ENCODE measurements at regions not wholly inside any gene's neighbourhood (a gene's known extent, or its start where the extent isn't known, plus 50 kb on each side); places are given as distances from the start of the nearest gene placed in this dataset.
"Not testable (repeated sequence)": the region's sequence is repeated elsewhere in the genome, so short reads cannot be mapped to it uniquely, and the experiment has no call there.

DNA sequence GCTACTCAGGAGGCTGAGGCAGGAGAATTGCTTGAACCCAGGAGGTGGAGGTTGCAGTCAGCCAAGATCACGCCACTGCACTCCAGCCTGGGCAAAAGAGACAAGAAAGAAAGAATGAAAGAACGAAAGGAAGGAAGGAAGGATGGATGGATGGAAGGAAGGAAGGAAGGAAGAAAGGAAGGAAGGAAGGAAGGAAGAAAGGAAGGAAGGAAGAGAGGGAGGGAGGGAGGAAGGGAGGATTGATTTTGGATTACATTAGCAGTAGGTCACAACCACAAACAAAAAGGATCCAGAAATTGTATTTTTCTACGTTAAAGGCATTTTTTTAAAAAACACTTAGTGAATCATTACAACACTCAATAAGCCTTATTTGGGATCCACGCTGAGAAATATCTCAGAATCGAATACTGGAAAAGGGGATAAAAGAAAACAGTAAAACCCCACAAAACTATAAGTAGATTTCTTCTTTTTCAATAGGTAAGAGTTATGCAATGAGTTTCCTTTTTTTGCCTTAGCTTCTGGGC lies 136.9 kb upstream of the FREM1 start:
- Histone ChIP-seq H3K4me3 (no peak overlapping the region), H3K27ac (no peak overlapping the region)

DNA sequence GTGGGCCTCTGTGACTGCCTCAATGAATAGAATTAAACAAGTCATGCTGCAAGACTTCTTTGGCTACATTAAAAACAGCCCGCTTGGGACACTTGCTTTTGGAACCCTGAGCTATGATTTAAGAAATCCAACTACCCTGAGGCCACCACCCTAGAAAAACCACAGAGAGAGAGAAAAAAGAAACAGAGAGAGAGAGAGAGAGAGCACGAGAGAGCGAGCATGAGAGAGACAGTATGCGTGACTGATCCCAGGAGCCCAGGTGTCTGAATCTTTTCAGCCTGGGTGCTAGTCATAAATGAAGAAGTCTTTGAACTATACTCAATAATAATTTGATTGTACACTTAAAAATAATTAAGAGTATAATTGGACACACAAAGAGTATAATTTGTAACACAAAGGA lies 123.1 kb upstream of the FREM1 start:
- Histone ChIP-seq H3K27ac (no peak overlapping the region), H3K4me3 (no peak overlapping the region)

DNA sequence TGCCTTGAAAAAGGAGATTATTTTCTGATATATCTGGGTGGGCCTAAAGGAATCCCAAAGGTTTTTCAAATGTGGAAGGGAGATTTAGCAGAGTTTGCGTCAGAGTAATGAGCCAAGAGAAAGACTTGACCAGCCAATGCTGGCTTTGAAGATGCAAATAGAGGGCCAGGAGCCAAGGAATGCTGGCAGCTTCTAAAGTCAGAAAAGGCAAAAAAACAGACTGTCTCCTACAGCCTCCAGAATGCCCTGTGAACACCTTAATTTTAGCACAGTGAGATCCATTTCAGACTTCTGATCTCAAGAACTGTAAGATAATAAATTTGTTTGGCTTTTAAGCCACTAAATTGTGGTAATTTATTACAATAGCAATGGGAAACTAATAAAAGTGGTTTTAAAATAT lies 122.6 kb upstream of the FREM1 start:
- H3K27ac ChIP-seq: no peak overlapping the region
- no peak overlapping the region for H3K4me3 ChIP-seq

DNA sequence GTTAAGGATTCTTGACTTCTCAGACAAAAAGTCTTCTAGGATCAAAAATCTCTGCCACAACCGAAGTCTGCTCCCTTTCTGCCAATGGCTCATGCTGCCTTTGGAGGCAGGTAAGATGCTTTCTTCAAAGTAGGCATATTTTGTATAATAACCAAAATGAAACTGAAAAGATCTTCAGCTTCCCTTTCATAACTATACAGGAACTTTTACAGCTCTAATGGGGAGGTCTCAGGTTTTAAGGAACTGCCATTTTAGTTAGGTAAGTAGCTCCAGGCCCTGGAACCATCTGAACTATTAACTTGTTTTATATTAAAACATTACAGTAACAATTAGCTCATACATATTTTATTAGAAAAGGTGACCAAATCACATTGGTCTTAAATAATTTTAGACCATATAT lies 110.9 kb upstream of the FREM1 start:
- Histone ChIP-seq H3K4me3 (no peak overlapping the region), H3K27ac (no peak overlapping the region)

DNA sequence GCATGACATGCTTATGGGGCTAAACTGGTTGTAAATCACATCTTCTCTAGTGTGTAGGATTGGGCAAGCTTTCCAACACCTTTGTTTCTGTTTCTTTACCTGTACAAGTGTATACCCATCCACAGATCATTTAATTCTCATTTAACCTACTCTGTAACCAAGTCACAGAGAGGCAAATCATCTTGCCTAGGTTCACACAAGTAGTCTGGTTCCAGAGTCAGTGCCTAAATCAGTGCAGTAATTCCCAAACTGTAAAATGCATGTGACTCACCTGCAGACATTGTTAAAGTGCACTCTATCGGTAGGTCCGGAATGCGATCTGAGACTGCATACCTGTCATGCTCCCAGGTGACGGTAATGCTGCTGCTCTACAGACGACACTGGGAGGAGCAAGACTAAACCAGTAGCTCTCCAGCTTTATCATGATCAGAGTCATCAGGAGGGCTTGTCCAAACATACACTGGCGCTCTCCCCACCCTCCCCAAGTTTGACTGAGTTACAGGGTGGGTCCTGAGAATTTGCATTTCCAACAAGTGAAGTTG lies 107.9 kb upstream of the FREM1 start:
- Histone ChIP-seq H3K4me3 (no peak overlapping the region), H3K27ac (no peak overlapping the region)

GRCh38 chr9:15010581-15010980 lies 100.4 kb upstream of the FREM1 start:
- no peak overlapping the region for H3K4me3 ChIP-seq
- no peak overlapping the region for H3K27ac ChIP-seq

DNA sequence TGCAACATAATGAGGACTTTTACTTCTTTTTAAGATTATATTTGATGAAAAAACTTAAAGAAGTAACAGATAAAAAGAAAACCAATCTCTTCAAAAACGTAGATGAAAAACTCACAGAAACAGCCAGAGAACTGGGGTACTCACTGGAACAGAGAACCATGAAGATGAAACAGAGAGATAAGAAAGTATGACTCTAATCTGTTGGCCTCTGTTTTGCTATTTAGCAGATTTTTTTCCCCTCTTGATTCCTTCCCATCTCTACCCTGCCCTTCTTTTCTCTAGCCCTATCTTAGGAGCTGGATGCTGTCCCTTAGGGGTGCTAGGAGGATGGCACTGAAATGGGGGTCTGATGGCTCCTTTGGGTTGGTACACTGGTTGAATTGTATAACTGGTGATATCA lies 97.5 kb upstream of the FREM1 start:
- H3K27ac ChIP-seq: no peak overlapping the region
- H3K4me3 ChIP-seq: no peak overlapping the region

- Histone ChIP-seq H3K4me3 (no peak overlapping the region), H3K27ac (no peak overlapping the region)
These were observed 84.5 kb upstream of the FREM1 start for GRCh38 chr9:14994738-14995137.

DNA sequence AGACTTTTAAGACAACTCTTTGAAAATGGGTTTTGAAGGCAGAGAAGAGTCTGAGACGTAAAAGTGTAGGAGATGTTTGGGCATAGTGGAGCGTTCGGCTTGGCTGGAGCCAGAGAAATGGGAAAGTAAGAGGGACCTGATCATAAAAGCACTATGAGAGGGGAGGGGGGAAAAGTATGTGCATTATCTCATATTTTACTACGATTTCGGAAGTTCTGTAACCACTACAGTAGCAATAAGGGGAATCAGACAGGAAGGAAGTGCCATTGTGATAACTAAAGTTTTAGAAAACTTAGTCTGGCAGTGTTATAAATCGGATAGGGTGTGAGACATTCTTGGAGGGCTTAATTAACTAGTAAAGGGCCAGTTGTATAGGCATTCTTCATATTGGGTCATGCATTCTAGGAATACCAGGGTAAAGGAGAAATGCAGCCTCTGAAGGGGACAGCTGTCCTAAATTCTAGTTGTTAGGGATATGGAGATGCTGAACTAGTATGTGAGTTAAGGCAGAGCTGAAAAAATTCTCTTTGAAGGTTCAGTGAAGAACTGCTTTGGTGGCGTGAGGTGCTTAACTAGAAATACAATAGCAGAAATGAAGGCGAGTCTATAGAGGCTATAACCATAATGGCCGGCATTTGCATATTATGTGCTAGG lies 83.8 kb upstream of the FREM1 start:
- peak overlapping the region in 12 of 21 experiments; percentile 19 to 76 (median 66) for H3K27ac ChIP-seq
- peak overlapping the region in 6 of 7 experiments; percentile 28 to 53 (median 48) for H3K4me3 ChIP-seq

DNA sequence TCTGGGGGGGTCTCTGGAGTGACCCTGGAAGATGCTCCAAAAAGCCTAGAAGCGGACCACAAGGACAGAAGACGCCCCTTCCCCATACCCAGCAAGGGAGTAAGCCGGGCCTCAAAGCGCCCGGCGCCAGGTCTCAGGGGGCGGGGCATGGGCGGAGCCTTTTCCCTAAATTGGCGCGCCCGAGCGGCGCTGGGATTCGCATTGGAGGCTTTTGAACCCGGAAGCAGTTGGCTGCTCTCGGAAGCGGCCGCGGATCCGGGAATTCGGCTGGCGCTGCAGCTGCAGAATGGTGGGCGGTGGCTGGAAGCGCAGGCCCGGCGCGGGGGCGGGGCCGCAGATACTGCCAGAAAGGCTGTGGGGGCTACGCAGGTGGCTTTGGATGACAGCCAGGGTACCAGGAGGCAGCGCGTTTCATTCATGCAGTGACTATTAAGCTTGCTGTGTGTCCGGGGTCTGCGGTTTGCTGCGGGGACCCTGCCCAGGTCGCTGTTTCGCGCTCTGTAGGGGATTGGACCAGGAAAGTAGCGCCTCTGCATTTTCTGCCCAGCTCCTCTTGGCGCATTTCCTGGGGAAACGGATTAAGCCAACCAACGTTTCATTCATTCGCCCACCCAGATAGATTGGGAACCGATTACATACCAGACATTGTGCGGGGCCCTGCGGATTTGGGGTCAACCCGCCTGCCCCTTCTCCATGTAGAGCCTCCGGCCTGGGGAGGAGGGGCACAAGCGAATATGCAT lies 83.0 kb upstream of the FREM1 start:
- Histone ChIP-seq H3K4me3 (peak overlapping the region; percentile 28 to 53 (median 48)), H3K27ac (peak overlapping the region in 19 of 21 experiments; percentile 9 to 76 (median 64))

DNA sequence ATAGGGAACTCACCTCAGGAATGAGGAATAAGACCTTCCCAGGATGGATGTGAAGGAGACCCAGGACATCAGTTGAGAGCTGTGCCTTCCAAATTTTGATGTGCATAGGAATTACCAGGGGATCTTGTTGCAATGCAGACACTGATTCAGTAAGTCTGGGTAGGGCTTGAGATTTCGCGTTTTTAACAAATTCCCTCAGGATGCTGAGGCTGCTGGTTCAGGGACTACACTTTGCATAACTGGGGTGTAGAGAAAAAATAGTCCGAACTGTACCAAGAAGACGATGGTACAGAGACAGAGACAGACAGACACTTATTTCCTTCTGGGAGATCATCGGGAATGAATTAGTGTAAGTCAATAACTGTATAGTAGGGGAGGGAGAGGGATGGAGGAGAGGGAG lies 82.3 kb upstream of the FREM1 start:
- Histone ChIP-seq H3K27ac (peak overlapping the region in 16 of 21 experiments; percentile 3 to 76 (median 56)), H3K4me3 (peak overlapping the region; percentile 17 to 53 (median 48))

DNA sequence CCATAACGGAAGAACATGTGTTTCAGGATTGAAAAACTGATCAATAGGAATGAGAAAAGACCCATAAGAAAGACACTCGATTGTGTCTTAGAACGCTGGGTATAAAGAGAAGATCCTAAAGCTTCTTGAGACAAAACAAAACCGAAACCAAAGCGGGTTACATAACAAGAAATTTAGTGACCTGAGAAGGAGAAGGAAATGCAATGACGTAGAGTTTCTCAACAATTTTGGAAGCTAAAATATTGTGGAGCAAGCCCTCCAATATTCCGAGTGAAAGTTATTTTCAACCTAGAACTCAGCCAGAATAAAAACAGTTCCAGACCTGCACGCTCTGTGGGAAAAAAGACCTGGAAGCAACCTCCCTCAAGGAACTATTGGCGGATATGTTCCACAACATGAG lies 81.9 kb upstream of the FREM1 start:
- Histone ChIP-seq H3K4me3 (peak overlapping the region in 5 of 7 experiments; percentile 17 to 53 (median 48)), H3K27ac (peak overlapping the region in 12 of 21 experiments; percentile 3 to 76 (median 61))

- not testable (repeated sequence) for H3K4me3 ChIP-seq, H3K27ac ChIP-seq
These were observed 80.4 kb upstream of the FREM1 start for GRCh38 chr9:14990647-14991046.

- H3K27ac ChIP-seq: no peak overlapping the region
- no peak overlapping the region for H3K4me3 ChIP-seq
These were observed 79.6 kb upstream of the FREM1 start for GRCh38 chr9:14989811-14990210.

- not testable (repeated sequence) for H3K4me3 ChIP-seq, H3K27ac ChIP-seq
These were observed 79.1 kb upstream of the FREM1 start for GRCh38 chr9:14989336-14989735.

- Histone ChIP-seq H3K27ac (no peak overlapping the region), H3K4me3 (no peak overlapping the region)
These were observed 77.6 kb upstream of the FREM1 start for GRCh38 chr9:14987858-14988257.

DNA sequence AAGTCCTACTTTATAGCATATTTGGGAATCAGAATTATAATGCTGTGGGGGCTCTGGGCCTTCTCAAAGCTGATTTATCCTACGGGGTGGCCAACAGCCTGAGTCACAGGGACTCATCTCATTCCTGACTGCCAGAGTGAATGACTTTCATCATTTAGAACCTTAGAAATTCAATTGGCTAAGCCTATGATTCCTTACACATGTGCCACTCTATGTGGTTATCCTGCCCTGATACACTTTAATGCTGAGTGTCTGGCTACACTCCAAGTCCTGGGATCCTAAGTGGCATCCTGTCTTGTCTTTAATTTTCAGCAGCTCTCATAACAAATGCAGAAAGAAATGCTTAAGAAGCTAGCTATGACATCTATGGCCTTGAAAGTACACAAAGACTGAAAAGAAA lies 75.2 kb upstream of the FREM1 start:
- no peak overlapping the region for H3K4me3 ChIP-seq
- no peak overlapping the region for H3K27ac ChIP-seq

DNA sequence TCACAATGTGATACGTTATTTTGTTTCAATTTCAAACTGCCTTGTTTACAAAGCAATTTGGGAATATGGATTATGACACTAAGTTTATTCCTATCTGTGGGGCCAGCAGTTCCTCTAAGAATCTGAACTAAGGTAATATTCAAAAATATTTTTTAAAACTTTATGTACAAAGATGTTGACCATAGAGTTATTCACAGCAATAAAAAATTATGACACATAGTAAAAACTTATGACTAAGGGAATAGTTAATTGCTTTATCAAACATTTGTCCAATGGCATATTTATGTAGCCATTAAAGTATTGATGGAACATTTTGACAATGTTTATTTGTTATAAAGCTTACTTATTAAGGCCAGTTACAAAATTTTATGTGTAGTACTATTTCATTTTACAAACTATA lies 73.4 kb upstream of the FREM1 start:
- Histone ChIP-seq H3K27ac (no peak overlapping the region), H3K4me3 (no peak overlapping the region)

- H3K4me3 ChIP-seq: no peak overlapping the region
- no peak overlapping the region for H3K27ac ChIP-seq
These were observed 71.2 kb upstream of the FREM1 start for GRCh38 chr9:14981291-14981950.

Measured in skin epidermis (tissue), 12 donors.